SIG-M5 (cell line): ENCODE measurements at regions not wholly inside any gene's neighbourhood (a gene's known extent, or its start where the extent isn't known, plus 50 kb on each side); places are given as distances from the start of the nearest gene placed in this dataset.

ENCODE experiments used
- DNase-seq: peaks from one replicate; lab custom pipeline; 2025; lab: John Stamatoyannopoulos, UW

GRCh38 chr11:130583801-130584211, 135.4 kb downstream of the ADAMTS15 start:
- DNase-seq = no peak

GRCh38 chr11:130585545-130585944, 137.1 kb downstream of the ADAMTS15 start:
- no peak for DNase-seq

GRCh38 chr11:130587658-130588057, 139.2 kb downstream of the ADAMTS15 start:
- no peak for DNase-seq

GRCh38 chr11:130588471-130588870, 140.0 kb downstream of the ADAMTS15 start:
- DNase-seq = no peak

GRCh38 chr11:130592056-130592455, 143.6 kb downstream of the ADAMTS15 start:
- no peak for DNase-seq

- DNase-seq = no peak
Observed at GRCh38 chr11:130593064-130593463, 144.6 kb downstream of the ADAMTS15 start.

GRCh38 chr11:130598433-130598832, 150.0 kb downstream of the ADAMTS15 start:
- no peak for DNase-seq

GRCh38 chr11:130599073-130599654, 150.7 kb downstream of the ADAMTS15 start:
- no peak for DNase-seq

- DNase-seq = no peak
Observed at GRCh38 chr11:130600139-130600538, 151.7 kb downstream of the ADAMTS15 start.

GRCh38 chr11:130600616-130601015, 152.2 kb downstream of the ADAMTS15 start:
- DNase-seq = no peak

- no peak for DNase-seq
Observed at GRCh38 chr11:130601141-130601540, 152.7 kb downstream of the ADAMTS15 start.

GRCh38 chr11:130601764-130602460, 153.5 kb downstream of the ADAMTS15 start:
- no peak for DNase-seq

- DNase-seq = no peak
Observed at GRCh38 chr11:130602641-130603334, 154.3 kb downstream of the ADAMTS15 start.

GRCh38 chr11:130603335-130603906, 155.0 kb downstream of the ADAMTS15 start:
- DNase-seq = no peak

GRCh38 chr11:130604606-130605005, 156.2 kb downstream of the ADAMTS15 start:
- DNase-seq = no peak

GRCh38 chr11:130606178-130606577, 157.7 kb downstream of the ADAMTS15 start:
- no peak for DNase-seq

- no peak for DNase-seq
Observed at GRCh38 chr11:130606781-130607511, 158.5 kb downstream of the ADAMTS15 start.

GRCh38 chr11:130608287-130608686, 159.8 kb downstream of the ADAMTS15 start:
- no peak for DNase-seq

- DNase-seq = no peak
Observed at GRCh38 chr11:130609121-130610035, 160.9 kb downstream of the ADAMTS15 start.

- DNase-seq = no peak
Observed at GRCh38 chr11:130611791-130612251, 163.4 kb downstream of the ADAMTS15 start.

- no peak for DNase-seq
Observed at GRCh38 chr11:130612291-130612851, 163.9 kb downstream of the ADAMTS15 start.
